Transverse colon (tissue), 4 donors: ENCODE measurements at regions not wholly inside any gene's neighbourhood (a gene's known extent, or its start where the extent isn't known, plus 50 kb on each side); places are given as distances from the start of the nearest gene placed in this dataset.
"Not testable (repeated sequence)": the region's sequence is repeated elsewhere in the genome, so short reads cannot be mapped to it uniquely, and the experiment has no call there.

Experiments
- DNase-seq: peaks from one replicate; pipeline ENCODE4 v3.0.0-alpha.2; 2019
- H3K27ac ChIP-seq, 4 donors: fragments of 200-600 bp; sonication (generic); 2 replicates each; pipeline ENCODE4 v1.5.1; 2016 to 2018; ENCODE audit warnings: inconsistent platforms in 4 of 4
- H3K27me3 ChIP-seq: fragments of 200-600 bp; sonication (generic); 2 replicates; pipeline ENCODE4 v1.5.1; 2017; ENCODE audit warnings: inconsistent platforms
- H3K36me3 ChIP-seq, 4 donors: fragments of 200-600 bp; sonication (generic); 2 replicates each; pipeline ENCODE4 v1.5.1; 2017 to 2019; ENCODE audit warnings: inconsistent platforms in 4 of 4
- H3K4me1 ChIP-seq, 4 donors: fragments of 200-600 bp; sonication (generic); 2 replicates each; pipeline ENCODE4 v1.5.1; 2017 to 2020; ENCODE audit warnings: inconsistent platforms in 4 of 4
- H3K4me3 ChIP-seq, 4 donors: fragments of 200-600 bp; sonication (generic); 1 replicate in 1 of 4; 2 replicates in 3 of 4; pipeline versions ENCODE4 v1.5.1 to v1.6.1; 2017 to 2019; ENCODE audit warnings: inconsistent platforms in 4 of 4
- H3K9me3 ChIP-seq, 2 donors: fragments of 200-600 bp; sonication (generic); 2 replicates each; pipeline ENCODE4 v1.5.1; 2017 to 2019; ENCODE audit warnings: inconsistent platforms in 2 of 2
- EP300 ChIP-seq: sonication (generic); formaldehyde crosslinking; IDR thresholded peaks from one replicate; pipeline ENCODE4 v1.6.1; 2017; ENCODE audit warnings: antibody characterized with exemption, low read depth
- POLR2A ChIP-seq: fragments of 450-650 bp; IDR thresholded peaks from one replicate; pipeline ENCODE4 v1.6.1; 2016; ENCODE audit warnings: antibody characterized with exemption, mild to moderate bottlenecking, moderate library complexity
- POLR2AphosphoS5 ChIP-seq, 3 donors: sonication (generic); formaldehyde crosslinking; IDR thresholded peaks; one replicate each; pipeline ENCODE4 v1.6.1; 2016; ENCODE audit warnings: antibody characterized with exemption in 3 of 3
- WGBS, 2 donors: methylation state at CpG; one replicate each; pipeline ENCODE4 v1.1.5; 2018; ENCODE audit warnings: low coverage in 1 of 2; 5-methylcytosine and 5-hydroxymethylcytosine counted together
- in situ Hi-C, 4 donors: fragments of 200-750 bp; cut with MboI; loops; one replicate each; pipeline versions ENCODE4 v1.15.0 to v1.15.1; 2017; ENCODE audit warnings: low sequenced_read_pairs in 3 of 4, low pct_ligation_motif_present in 1 of 4, low pct_unique_long_range_greater_than_20kb in 1 of 4
- intact Hi-C: fragments of 100-400 bp; cut with DNase I; formaldehyde crosslinking; loops from one replicate; pipeline ENCODE4 v1.15.1; 2023; ENCODE audit warnings: low total_unique reads
- TF ChIP-seq, protein P1 (sequence below), 5 experiments: fragments of 200-600 bp in 3 of 5; fragments of 450-650 bp in 2 of 5; sonication (generic) in 3 of 5; IDR thresholded peaks; 1 replicate in 2 of 5; 2 replicates in 3 of 5; pipeline ENCODE4 v1.5.1; 2016 to 2017; ENCODE audit warnings: antibody characterized with exemption in 5 of 5, inconsistent platforms in 3 of 5, mild to moderate bottlenecking in 2 of 5, moderate library complexity in 1 of 5

DNA sequence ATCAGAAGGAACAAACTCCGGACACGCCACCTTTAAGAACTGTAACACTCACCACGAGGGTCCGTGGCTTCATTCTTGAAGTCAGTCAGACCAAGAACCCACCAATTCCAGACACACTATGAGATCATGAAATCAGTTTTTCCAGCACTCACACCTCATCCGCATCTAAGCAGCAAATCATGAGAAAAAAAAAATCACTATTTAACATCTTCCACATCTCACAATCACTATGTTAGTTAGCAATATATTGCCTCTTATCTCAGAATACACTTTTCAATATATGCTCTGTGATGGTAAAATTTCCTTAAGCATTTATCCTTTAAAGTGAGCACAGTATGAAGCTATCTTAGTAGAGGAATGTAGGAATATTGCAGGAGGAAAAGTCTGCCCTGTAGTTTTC lies 328.7 kb downstream of the FAM181B start:
- H3K27me3 ChIP-seq, result no peaks in the 10 kb centered on the region
- no peak overlapping the region for H3K4me3 ChIP-seq
- WGBS, 2 donors, result 93 to 94% methylated on average over 5 of the region's 5 CpGs
- H3K27ac ChIP-seq, result no peak overlapping the region
- no peaks in the 10 kb centered on the region for H3K36me3 ChIP-seq
- in situ Hi-C loops, result no loop called here
- H3K9me3 ChIP-seq, result no peaks in the 10 kb centered on the region
- TF ChIP-seq POLR2A (no peak), EP300 (no peak), POLR2AphosphoS5 (IDR thresholded peaks at IDR 0.05) (no peak)
- TF ChIP-seq, protein P1, sequence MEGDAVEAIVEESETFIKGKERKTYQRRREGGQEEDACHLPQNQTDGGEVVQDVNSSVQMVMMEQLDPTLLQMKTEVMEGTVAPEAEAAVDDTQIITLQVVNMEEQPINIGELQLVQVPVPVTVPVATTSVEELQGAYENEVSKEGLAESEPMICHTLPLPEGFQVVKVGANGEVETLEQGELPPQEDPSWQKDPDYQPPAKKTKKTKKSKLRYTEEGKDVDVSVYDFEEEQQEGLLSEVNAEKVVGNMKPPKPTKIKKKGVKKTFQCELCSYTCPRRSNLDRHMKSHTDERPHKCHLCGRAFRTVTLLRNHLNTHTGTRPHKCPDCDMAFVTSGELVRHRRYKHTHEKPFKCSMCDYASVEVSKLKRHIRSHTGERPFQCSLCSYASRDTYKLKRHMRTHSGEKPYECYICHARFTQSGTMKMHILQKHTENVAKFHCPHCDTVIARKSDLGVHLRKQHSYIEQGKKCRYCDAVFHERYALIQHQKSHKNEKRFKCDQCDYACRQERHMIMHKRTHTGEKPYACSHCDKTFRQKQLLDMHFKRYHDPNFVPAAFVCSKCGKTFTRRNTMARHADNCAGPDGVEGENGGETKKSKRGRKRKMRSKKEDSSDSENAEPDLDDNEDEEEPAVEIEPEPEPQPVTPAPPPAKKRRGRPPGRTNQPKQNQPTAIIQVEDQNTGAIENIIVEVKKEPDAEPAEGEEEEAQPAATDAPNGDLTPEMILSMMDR (IDR thresholded peaks at IDR 0.05), result no peak
- no peak for DNase-seq
- intact Hi-C loops, result no loop called here
- H3K4me1 ChIP-seq, result no peaks in the 10 kb centered on the region

DNA sequence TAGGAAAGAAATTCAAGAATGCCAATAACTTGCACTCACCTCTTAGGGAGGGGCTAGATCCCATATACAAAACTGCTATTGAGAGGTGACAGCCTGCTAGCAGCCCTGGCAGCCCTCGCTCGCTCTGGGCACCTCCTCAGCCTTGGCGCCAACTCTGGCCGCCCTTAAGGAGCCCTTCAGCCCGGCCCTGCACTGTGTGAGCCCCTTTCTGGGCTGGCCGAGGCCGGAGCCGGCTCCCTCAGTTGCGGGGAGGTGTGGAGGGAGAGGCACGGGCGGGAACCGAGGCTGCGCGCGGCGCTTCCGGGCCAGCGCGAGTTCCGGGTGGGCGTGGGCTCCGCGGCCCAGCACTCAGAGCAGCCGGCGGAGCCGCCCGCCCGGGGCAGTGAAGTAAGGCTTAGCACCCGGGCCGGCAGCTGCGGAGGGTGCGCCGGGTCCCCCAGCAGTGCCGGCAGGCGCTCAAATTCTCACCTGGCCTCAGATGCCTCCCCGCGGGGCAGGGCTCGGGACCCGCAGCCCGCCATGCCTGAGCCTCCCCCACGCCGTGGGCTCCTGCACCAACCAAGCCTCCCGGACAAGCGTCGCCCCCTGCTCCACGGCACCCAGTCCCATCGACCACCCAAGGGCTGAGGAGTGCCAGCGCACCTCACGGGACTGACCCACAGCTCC lies 329.9 kb downstream of the FAM181B start:
- H3K4me1 ChIP-seq, result no peaks in the 10 kb centered on the region
- no peak overlapping the region for H3K27ac ChIP-seq
- no peaks in the 10 kb centered on the region for H3K9me3 ChIP-seq
- H3K27me3 ChIP-seq, result no peaks in the 10 kb centered on the region
- H3K4me3 ChIP-seq, result no peak overlapping the region
- DNase-seq, result no peak
- in situ Hi-C loops, result no loop called here
- WGBS, 2 donors, result 90 to 94% methylated on average over 2 to 45 of the region's 49 CpGs
- no peaks in the 10 kb centered on the region for H3K36me3 ChIP-seq
- no peak for TF ChIP-seq POLR2A
- TF ChIP-seq POLR2AphosphoS5 (IDR thresholded peaks at IDR 0.05), result no peak
- TF ChIP-seq, protein P1 (IDR thresholded peaks at IDR 0.05), result no peak
- TF ChIP-seq EP300, result no peak
- intact Hi-C loops, result no loop called here

DNA sequence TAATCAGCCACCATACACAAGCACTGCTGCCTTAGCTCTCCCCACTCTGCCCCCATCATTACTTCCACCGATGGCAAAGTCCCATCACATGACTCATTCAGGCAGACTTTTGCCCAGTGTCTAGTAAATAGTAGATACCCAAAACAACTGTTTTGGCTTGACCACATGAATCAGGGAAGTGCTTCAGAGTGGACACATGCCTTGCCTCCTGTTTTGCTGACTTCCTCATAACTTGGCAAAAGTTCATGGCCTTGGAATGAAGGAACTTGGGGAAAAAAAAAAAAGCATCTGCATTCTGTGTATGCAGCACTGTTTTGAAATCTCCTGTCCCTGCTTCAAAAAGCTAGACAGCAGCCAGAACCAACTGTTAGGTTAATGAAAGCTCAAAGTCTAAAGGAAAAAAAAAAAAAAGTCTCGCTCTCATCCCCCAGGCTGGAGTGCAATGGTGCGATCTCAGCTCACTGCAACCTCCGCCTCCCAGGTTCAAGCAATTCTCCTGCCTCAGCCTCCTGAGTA lies 335.3 kb downstream of the FAM181B start:
- no peak for DNase-seq
- H3K4me1 ChIP-seq, result no peaks in the 10 kb centered on the region
- in situ Hi-C loops (no loop called here), intact Hi-C loops (no loop called here)
- TF ChIP-seq POLR2AphosphoS5 (IDR thresholded peaks at IDR 0.05) (no peak), EP300 (no peak), POLR2A (no peak)
- TF ChIP-seq, protein P1 (IDR thresholded peaks at IDR 0.05), result no peak
- H3K27me3 ChIP-seq, result no peaks in the 10 kb centered on the region
- H3K36me3 ChIP-seq, result no peaks in the 10 kb centered on the region
- H3K27ac ChIP-seq, result no peak overlapping the region
- H3K9me3 ChIP-seq, result peaks cover 0 to 6% of the 10 kb centered on the region in 2 donors
- H3K4me3 ChIP-seq, result no peak overlapping the region
- WGBS, 2 donors, result 75 to 83% methylated on average over 4 of the region's 4 CpGs

DNA sequence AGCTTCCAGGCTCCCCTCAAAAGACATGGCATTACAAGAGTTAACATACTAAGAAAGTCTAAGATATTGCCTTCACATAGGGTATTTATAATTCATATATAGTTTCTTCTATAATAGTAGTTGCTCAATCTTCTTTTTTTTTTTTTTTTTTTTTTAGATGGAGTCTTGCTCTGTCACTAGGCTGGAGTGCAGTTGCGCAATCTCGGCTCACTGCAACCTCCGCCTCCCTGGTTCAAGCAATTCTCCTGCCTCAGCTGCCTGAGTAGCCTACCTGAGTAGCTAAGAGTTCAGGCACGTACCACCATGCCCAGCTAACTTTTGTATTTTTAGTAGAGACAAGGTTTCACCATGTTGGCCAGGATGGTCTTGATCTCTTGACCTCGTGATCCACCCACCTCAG lies 337.0 kb downstream of the FAM181B start:
- intact Hi-C loops, H3K4me3 ChIP-seq, DNase-seq, H3K27me3 ChIP-seq, H3K9me3 ChIP-seq, H3K27ac ChIP-seq, H3K36me3 ChIP-seq, H3K4me1 ChIP-seq, in situ Hi-C loops: not testable (repeated sequence)
- 89 to 100% methylated on average over 1 to 5 of the region's 5 CpGs for WGBS, 2 donors

DNA sequence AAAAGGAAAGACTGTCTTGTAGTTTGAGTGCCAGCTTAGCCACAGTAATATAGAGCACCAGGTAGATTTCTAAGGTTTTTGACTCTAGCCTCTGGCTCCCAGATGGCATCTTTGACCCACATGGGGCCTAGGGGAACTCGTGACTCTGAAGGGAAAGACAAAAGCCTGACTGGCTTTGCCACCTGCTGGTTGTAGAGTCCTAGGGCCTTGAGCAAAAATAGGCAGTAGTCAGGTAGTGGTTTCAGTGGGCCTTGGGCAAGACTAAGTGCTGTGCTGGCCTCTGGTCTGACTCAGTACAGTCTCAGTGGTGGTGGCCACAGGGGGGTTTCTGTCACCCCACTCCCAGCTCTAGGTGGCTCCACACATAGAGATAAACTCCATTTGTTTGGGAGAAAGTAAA lies 349.4 kb downstream of the FAM181B start:
- Histone ChIP-seq H3K36me3 (no peaks in the 10 kb centered on the region), H3K9me3 (no peaks in the 10 kb centered on the region), H3K27me3 (no peaks in the 10 kb centered on the region), H3K4me1 (no peaks in the 10 kb centered on the region), H3K4me3 (no peak overlapping the region), H3K27ac (no peak overlapping the region)
- DNase-seq, result no peak
- in situ Hi-C loops (no loop called here), intact Hi-C loops (no loop called here)
- WGBS, 2 donors, result 11% methylated on average over 1 of the region's 1 CpG; no CpG with 5 or more reads in 1 of the 2 donors
- TF ChIP-seq EP300 (no peak), POLR2A (no peak), POLR2AphosphoS5 (IDR thresholded peaks at IDR 0.05) (no peak)
- TF ChIP-seq, protein P1 (IDR thresholded peaks at IDR 0.05), result no peak
